ENCODE measurements at regions not wholly inside any gene's neighbourhood (a gene's known extent, or its start where the extent isn't known, plus 50 kb on each side); places are given as distances from the start of the nearest gene placed in this dataset.

DNA sequence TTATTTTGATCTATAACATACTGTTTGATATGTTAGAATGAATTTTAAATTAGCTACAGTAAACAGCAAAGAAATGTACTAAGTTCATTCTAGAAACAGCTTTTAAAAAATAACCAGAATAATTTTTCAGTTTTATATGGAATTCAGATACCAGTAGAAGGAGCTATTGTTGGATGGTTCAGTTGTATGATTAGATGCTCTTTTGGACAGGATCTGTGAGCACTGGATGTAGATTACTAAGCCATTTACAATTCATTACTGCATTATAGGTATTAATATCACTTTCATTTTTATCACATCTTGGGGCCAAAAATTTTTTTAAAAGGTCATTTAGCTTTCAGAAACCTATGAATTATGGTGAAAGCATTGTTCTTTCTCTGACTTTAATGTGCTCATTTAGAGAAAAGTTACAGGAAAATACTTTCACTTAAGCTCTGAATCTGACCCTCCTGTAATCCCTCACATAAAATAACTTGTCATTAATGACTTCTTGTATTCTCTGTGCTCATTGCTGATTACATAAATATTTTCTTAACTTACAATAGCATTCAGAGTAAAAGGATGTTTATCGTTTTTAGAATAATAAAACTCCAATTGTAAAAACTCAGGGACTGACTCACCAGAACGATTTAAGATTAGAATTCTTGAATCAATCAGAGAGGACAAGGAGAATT, 750.2 kb downstream of the SLC4A3 start:
- TF ChIP-seq SNRNP70 (optimal IDR thresholded peaks at IDR 0.05; ENCODE audit: low read depth, low read length): no peak
- TF ChIP-seq, protein P1, sequence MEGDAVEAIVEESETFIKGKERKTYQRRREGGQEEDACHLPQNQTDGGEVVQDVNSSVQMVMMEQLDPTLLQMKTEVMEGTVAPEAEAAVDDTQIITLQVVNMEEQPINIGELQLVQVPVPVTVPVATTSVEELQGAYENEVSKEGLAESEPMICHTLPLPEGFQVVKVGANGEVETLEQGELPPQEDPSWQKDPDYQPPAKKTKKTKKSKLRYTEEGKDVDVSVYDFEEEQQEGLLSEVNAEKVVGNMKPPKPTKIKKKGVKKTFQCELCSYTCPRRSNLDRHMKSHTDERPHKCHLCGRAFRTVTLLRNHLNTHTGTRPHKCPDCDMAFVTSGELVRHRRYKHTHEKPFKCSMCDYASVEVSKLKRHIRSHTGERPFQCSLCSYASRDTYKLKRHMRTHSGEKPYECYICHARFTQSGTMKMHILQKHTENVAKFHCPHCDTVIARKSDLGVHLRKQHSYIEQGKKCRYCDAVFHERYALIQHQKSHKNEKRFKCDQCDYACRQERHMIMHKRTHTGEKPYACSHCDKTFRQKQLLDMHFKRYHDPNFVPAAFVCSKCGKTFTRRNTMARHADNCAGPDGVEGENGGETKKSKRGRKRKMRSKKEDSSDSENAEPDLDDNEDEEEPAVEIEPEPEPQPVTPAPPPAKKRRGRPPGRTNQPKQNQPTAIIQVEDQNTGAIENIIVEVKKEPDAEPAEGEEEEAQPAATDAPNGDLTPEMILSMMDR (IDR thresholded peaks at IDR 0.05 in 2 of 3, conservative IDR thresholded peaks at IDR 0.05 in 1 of 3; ENCODE audit: insufficient read depth in 2 of 3, low read depth in 1 of 3, low read length in 3 of 3): no peak
- TF ChIP-seq U2AF1 (optimal IDR thresholded peaks at IDR 0.05; ENCODE audit: low read depth, low read length): no peak
- TF ChIP-seq EGR1 (conservative IDR thresholded peaks at IDR 0.05): no peak
- TF ChIP-seq, protein P2, sequence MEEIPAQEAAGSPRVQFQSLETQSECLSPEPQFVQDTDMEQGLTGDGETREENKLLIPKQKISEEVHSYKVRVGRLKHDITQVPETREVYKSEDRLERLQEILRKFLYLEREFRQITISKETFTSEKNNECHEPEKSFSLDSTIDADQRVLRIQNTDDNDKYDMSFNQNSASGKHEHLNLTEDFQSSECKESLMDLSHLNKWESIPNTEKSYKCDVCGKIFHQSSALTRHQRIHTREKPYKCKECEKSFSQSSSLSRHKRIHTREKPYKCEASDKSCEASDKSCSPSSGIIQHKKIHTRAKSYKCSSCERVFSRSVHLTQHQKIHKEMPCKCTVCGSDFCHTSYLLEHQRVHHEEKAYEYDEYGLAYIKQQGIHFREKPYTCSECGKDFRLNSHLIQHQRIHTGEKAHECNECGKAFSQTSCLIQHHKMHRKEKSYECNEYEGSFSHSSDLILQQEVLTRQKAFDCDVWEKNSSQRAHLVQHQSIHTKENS (CRISPR knock-in tag; IDR thresholded peaks at IDR 0.05): no peak
- no peak for TF ChIP-seq CHD4 (IDR thresholded peaks at IDR 0.05; ENCODE audit: insufficient read depth, insufficient replicate concordance, low read depth, low read length, poor library complexity, severe bottlenecking)

Data from K562 (cell line).